Upper lobe of left lung (tissue), 4 donors: ENCODE measurements at regions not wholly inside any gene's neighbourhood (a gene's known extent, or its start where the extent isn't known, plus 50 kb on each side); places are given as distances from the start of the nearest gene placed in this dataset.

Experiments
- CTCF ChIP-seq, 6 experiments: fragments of 450-650 bp in 4 of 6; fragments of 200-600 bp in 2 of 6; sonication (generic) in 2 of 6; IDR thresholded peaks; one replicate each; pipeline ENCODE4 v1.5.1; 2016 to 2019; ENCODE audit warnings: antibody characterized with exemption in 6 of 6
- POLR2AphosphoS5 ChIP-seq, 2 donors: sonication (generic); formaldehyde crosslinking; IDR thresholded peaks; one replicate each; pipeline ENCODE4 v1.5.1; 2017; ENCODE audit warnings: antibody characterized with exemption in 2 of 2

- TF ChIP-seq POLR2AphosphoS5 (IDR thresholded peaks at IDR 0.05) (no peak), CTCF (IDR thresholded peaks at IDR 0.05) (no peak)
Measured at GRCh38 chr2:128775914-128776285, 457.2 kb upstream of the HS6ST1 start.
